Transverse colon (tissue), 3 donors: ENCODE measurements at regions not wholly inside any gene's neighbourhood (a gene's known extent, or its start where the extent isn't known, plus 50 kb on each side); places are given as distances from the start of the nearest gene placed in this dataset.
"Not testable (repeated sequence)": the region's sequence is repeated elsewhere in the genome, so short reads cannot be mapped to it uniquely, and the experiment has no call there.

Experiments
- CTCF ChIP-seq, 5 experiments: fragments of 200-600 bp in 3 of 5; fragments of 450-650 bp in 2 of 5; sonication (generic) in 3 of 5; IDR thresholded peaks; 1 replicate in 2 of 5; 2 replicates in 3 of 5; pipeline ENCODE4 v1.5.1; 2016 to 2017; ENCODE audit warnings: antibody characterized with exemption in 5 of 5, inconsistent platforms in 3 of 5, mild to moderate bottlenecking in 2 of 5, moderate library complexity in 1 of 5
- EP300 ChIP-seq: sonication (generic); formaldehyde crosslinking; IDR thresholded peaks from one replicate; pipeline ENCODE4 v1.6.1; 2017; ENCODE audit warnings: antibody characterized with exemption, low read depth
- POLR2A ChIP-seq: fragments of 450-650 bp; IDR thresholded peaks from one replicate; pipeline ENCODE4 v1.6.1; 2016; ENCODE audit warnings: antibody characterized with exemption, mild to moderate bottlenecking, moderate library complexity

DNA sequence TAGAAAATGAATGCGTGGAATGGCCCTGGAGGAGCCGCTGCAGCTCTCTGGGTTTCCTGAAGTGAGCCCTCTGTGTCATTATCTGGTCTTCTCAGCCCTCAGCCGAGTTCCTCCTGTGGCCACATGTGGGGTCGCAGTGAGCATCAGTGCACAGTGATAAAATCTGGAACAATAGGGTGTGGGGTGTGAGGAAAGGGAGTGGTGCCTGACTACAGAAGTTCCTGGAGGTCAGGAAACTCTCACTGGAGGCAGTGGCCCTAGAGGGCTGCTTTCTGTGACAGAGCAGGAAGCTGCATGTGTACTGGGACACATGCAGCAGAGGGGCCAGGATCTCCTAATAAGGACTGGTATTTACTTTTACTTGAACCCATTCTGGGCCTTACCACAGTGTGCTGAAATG, 1942.5 kb downstream of the FOXD4L5 start:
- TF ChIP-seq CTCF (IDR thresholded peaks at IDR 0.05); POLR2A; EP300: not testable (repeated sequence)
